C1 segment of cervical spinal cord (tissue), 14 donors: ENCODE measurements at regions not wholly inside any gene's neighbourhood (a gene's known extent, or its start where the extent isn't known, plus 50 kb on each side); places are given as distances from the start of the nearest gene placed in this dataset.
"Not testable (repeated sequence)": the region's sequence is repeated elsewhere in the genome, so short reads cannot be mapped to it uniquely, and the experiment has no call there.

ENCODE experiments used
- DNase-seq, 14 donors: peaks; one replicate each; lab custom pipeline; 2025; lab: John Stamatoyannopoulos, UW

- DNase-seq, result no peak
Observed at GRCh38 chr2:219832904-219833303, 205.5 kb downstream of the SLC4A3 start.

DNA sequence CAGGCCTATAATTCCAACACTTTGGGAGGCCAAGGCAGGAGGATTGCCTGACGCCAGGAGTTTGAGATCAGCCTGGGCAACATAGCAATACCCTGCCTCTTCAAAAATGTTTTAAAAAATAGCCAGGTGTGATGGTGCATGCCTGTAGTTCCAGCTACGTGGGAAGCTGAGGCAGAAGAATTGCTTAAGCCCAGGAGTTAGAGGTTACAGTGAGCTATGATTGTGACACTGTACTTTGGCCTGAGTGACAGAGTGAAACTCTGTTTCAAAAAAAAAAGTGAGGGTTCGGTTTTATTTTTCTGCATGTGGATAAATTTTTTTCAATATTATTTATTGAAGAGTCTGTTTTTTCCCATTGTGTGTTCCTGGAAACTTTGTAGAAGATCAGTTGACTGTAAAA is 208.1 kb downstream of the SLC4A3 start:
- DNase-seq, result no peak

- no peak for DNase-seq
Observed at GRCh38 chr2:219836647-219837177, 209.3 kb downstream of the SLC4A3 start.

- no peak for DNase-seq
Observed at GRCh38 chr2:219844401-219845091, 217.1 kb downstream of the SLC4A3 start.

DNA sequence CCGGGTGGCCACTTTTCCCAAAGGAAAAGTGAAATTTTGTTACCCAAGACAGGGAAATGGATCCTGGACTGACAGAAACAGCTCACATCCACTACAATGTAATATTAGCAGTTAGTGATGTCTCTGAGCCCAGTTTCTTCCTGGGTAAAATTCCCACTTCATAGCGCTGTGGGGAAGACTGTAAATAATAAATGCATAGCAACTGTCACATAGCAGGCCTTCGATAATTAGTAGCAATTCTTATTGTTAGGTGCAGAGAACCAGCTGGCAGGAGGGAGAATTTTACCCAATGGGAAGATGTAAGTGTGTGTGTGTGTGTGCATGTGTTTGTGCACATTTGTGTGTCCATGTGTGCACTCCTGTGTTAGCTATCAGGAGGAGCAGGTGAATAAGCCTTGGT is 221.5 kb downstream of the SLC4A3 start:
- no peak for DNase-seq

DNA sequence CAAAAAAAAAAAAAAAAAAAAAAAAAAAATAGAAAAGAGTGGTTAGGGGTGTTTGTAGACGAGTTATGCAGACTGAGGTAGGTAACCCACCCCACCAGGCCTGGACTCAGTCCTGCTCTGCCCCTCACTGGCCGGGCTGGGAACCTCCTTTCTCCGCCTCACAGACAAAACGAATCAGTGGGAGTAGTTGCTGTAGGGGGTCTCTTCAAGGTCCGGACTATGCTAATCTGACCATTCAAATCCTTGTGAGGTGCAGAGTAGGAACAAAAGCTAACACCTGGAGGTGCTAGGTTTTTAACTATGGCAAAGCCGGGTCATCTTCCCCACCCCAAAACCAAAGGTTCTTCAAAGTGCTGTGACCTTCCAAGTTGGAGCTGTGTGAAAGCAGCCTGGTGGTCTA is 223.7 kb downstream of the SLC4A3 start:
- no peak for DNase-seq

GRCh38 chr2:219851801-219852481 is 224.5 kb downstream of the SLC4A3 start:
- DNase-seq, result peak in 1 of 14 donors; percentile 1

DNA sequence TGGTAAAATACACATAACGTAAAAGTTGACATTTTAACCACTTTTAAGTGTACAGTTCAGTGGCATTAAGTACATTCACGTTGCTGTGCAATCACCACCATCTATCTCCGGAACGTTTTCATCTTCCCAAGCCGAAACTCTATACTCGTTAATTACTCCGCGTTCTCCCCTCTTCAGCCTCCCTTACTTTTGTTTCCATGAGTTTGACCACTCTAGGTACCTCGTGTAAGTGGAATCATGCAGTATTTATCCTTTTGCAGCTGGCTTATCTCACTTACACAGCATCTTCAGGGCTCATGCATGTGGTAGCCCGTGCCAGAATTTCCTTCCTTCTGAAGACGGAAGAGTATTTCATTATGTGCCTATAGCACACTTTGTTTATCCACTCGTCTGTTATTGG is 225.2 kb downstream of the SLC4A3 start:
- DNase-seq, result no peak

GRCh38 chr2:219856602-219857001 is 229.2 kb downstream of the SLC4A3 start:
- no peak for DNase-seq

GRCh38 chr2:219857751-219858150 is 230.3 kb downstream of the SLC4A3 start:
- no peak for DNase-seq

- no peak for DNase-seq
Observed at GRCh38 chr2:219861307-219861706, 233.9 kb downstream of the SLC4A3 start.

- no peak for DNase-seq
Observed at GRCh38 chr2:219864154-219864553, 236.7 kb downstream of the SLC4A3 start.

- no peak for DNase-seq
Observed at GRCh38 chr2:219868635-219869034, 241.2 kb downstream of the SLC4A3 start.

DNA sequence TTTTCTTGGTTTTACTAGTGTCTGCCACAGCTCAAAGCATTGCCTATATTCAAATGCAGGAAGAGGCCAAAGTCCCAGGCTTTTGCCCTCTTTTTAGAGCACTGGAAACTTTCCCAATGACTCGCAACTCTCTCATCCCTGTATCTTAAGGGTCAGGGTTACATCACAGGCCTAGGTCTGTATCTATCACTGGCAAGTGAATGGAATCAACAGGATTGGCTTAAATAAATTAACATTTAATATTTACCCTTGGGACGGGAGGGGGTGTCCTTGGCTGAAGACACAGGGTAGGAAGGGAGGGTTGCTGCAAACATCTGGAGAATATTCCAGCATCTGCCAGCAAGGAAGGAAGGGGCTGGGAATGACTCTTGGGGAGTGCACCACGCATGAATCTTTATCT is 242.6 kb downstream of the SLC4A3 start:
- DNase-seq, result no peak

DNA sequence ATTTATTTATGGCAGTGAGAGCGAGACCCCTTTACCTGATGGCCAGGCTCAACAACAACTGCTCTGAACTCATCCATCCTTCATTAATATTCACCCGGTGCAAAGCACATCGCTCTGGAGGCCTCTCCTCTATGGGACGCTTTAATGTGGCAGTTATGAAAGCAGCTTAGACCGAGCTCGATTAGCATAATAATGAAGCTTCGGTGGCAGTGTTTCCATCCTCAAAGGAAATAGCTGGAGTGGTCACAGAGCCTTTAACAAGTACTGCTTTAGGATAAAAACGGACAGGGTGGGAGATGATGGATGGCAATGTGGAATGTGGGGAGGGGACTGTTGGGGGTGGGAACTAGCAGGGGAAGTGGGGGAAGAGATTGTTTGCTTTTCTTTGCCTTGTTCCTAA is 243.9 kb downstream of the SLC4A3 start:
- DNase-seq, result no peak

- no peak for DNase-seq
Observed at GRCh38 chr2:219875036-219875435, 247.6 kb downstream of the SLC4A3 start.

- not testable (repeated sequence) for DNase-seq
Observed at GRCh38 chr2:219875986-219876385, 248.6 kb downstream of the SLC4A3 start.

GRCh38 chr2:219876931-219877330 is 249.5 kb downstream of the SLC4A3 start:
- DNase-seq, result no peak

DNA sequence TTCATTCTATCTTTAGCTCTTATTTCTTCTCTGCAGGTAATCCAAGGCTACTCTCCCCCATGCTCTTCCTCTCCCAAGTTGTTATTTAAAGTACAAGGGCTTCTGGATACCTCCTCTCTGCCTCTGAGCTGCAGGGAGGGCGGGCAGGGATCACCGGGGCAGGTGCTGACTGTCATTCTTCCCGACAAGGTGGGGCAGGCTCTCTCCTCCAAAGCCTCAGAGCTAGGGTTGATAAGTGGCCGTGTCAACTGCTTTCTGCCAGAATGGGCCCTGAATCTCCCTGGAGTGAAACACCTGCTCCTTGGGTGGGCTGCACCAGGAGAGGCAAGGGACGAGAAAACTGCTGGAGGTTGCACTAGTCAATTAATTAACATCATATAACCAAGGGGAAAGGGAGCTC is 250.3 kb downstream of the SLC4A3 start:
- DNase-seq, result no peak

DNA sequence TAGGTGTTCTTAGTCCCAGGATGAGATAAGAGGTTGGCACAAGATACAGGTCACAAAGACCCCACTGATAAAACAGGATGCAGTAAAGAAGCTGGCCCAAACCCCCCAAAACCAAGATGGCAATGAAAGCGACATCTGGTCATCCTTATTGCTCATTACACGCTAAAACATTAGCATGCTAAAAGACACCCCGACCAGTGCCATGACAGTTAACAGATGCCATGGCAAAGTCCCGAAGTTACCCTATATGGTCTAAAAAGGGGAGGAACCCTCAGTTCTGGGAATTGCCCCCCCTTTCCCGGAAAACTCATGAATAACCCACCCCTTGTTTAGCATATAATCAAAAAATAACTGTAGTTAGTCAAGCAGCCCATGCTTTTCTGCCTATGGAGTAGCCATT is 251.1 kb downstream of the SLC4A3 start:
- no peak for DNase-seq

DNA sequence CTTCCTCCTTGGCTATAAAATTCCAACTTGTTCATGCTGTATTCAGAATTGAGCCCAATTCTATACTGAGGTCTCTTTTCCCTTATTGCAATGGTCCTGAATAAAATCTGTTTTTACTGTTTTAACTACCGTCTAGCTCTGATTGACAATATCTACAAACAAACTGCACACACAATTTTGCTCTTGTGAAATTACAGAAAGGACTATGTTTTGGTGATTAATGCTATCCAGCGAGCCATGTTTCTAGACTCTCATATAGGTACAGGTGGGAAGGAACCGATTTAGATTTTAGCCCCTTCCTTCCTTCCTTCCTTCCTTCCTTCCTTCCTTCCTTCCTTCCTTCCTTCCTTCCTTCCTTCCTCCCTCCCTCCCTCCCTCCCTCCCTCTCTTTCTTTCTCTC is 254.4 kb downstream of the SLC4A3 start:
- DNase-seq, result no peak

DNA sequence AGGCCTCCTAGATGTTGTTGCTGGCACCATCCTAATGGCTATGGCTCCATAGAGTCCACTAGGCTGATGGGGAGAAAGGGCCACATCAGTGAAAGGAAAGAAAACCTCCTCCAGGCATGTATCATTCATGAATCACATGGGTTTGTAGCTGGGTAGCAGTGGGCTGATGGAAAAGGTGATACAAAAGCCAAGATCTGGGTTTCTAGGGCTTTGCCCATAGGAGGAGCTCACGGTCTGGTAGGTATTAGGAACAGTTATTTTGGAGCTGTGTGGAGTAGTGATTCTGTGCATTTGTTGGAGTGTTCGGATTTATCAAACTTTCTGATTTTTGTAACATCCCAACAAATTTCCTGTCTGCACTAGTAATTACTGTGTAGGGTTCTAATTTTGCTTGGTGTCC is 259.2 kb downstream of the SLC4A3 start:
- no peak for DNase-seq

DNA sequence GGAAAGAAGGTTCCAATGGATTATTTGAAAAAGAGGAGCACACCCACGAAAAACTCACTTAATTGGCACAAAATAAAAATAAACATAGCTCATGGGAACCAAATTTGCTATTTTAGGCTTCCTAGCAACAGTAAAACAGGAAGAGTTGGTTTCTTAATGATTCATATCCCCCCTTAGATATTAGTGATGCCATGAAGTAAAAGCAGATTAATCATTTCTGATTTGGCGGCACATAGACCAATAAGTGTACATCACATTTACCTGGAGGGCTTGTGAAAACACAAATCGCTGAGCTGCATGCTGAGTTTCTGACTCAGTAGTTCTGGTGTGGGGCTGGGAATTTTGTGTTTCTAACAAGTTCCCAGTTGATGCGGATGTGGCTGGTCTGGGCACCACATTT is 260.4 kb downstream of the SLC4A3 start:
- DNase-seq, result no peak
